Activated T-cell treated with anti-CD3 and anti-CD28 coated beads, Interleukin-2, amount 50 U/mL, for 48 hours (primary cell): ENCODE measurements at regions not wholly inside any gene's neighbourhood (a gene's known extent, or its start where the extent isn't known, plus 50 kb on each side); places are given as distances from the start of the nearest gene placed in this dataset.
"Not testable (repeated sequence)": the region's sequence is repeated elsewhere in the genome, so short reads cannot be mapped to it uniquely, and the experiment has no call there.

Experiments
- DNase-seq, 2 experiments: peaks; one replicate each; pipeline ENCODE4 v3.0.0-alpha.2; 2020

GRCh38 chr5:104084896-104085295 lies 522.3 kb upstream of the NUDT12 start:
- DNase-seq = no peak

GRCh38 chr5:104082754-104083153 lies 520.2 kb upstream of the NUDT12 start:
- no peak for DNase-seq

GRCh38 chr5:104081232-104081631 lies 518.6 kb upstream of the NUDT12 start:
- DNase-seq = no peak

GRCh38 chr5:104080646-104081175 lies 518.1 kb upstream of the NUDT12 start:
- DNase-seq = no peak

GRCh38 chr5:104079861-104080645 lies 517.5 kb upstream of the NUDT12 start:
- DNase-seq = not testable (repeated sequence)

GRCh38 chr5:104071887-104072286 lies 509.3 kb upstream of the NUDT12 start:
- no peak for DNase-seq

GRCh38 chr5:104062621-104063377 lies 500.2 kb upstream of the NUDT12 start:
- peak in 1 of 2 experiments; percentile 20 for DNase-seq

GRCh38 chr5:104061707-104062106 lies 499.1 kb upstream of the NUDT12 start:
- DNase-seq = no peak

GRCh38 chr5:104053353-104053649 lies 490.7 kb upstream of the NUDT12 start:
- DNase-seq = no peak

- DNase-seq = no peak
Observed at GRCh38 chr5:104052558-104053352, 490.2 kb upstream of the NUDT12 start.

GRCh38 chr5:104050436-104050835 lies 487.8 kb upstream of the NUDT12 start:
- DNase-seq = no peak

- no peak for DNase-seq
Observed at GRCh38 chr5:104049752-104050151, 487.2 kb upstream of the NUDT12 start.

GRCh38 chr5:104048231-104048630 lies 485.6 kb upstream of the NUDT12 start:
- no peak for DNase-seq

GRCh38 chr5:104045987-104046386 lies 483.4 kb upstream of the NUDT12 start:
- no peak for DNase-seq

GRCh38 chr5:104039871-104040270 lies 477.3 kb upstream of the NUDT12 start:
- not testable (repeated sequence) for DNase-seq

GRCh38 chr5:104037136-104037535 lies 474.5 kb upstream of the NUDT12 start:
- not testable (repeated sequence) for DNase-seq

- not testable (repeated sequence) for DNase-seq
Observed at GRCh38 chr5:104033186-104033585, 470.6 kb upstream of the NUDT12 start.

GRCh38 chr5:104024538-104024937 lies 461.9 kb upstream of the NUDT12 start:
- DNase-seq = no peak

GRCh38 chr5:104023739-104024138 lies 461.1 kb upstream of the NUDT12 start:
- DNase-seq = no peak

GRCh38 chr5:104019956-104020355 lies 457.4 kb upstream of the NUDT12 start:
- no peak for DNase-seq

GRCh38 chr5:104018299-104018698 lies 455.7 kb upstream of the NUDT12 start:
- no peak for DNase-seq

- DNase-seq = no peak
Observed at GRCh38 chr5:104016646-104017045, 454.1 kb upstream of the NUDT12 start.

GRCh38 chr5:104015765-104016164 lies 453.2 kb upstream of the NUDT12 start:
- DNase-seq = no peak
